HG03039 (cell line): ENCODE measurements at regions not wholly inside any gene's neighbourhood (a gene's known extent, or its start where the extent isn't known, plus 50 kb on each side); places are given as distances from the start of the nearest gene placed in this dataset.
A peak's percentile ranks its signal among the peaks of the same experiment; 100 is the strongest.
"Not testable (repeated sequence)": the region's sequence is repeated elsewhere in the genome, so short reads cannot be mapped to it uniquely, and the experiment has no call there.

ENCODE experiments used
- ATAC-seq: cut with Tn5 transposase; IDR thresholded peaks from one replicate; pipeline ENCODE4 v1.9.1; 2021; ENCODE audit warnings: mild to moderate bottlenecking, moderate library complexity; ENCODE audit not compliant: unreplicated experiment

- ATAC-seq, result no peak
Measured at GRCh38 chr7:32765185-32765584, 126.4 kb downstream of the KBTBD2 start.

- ATAC-seq, result no peak
Measured at GRCh38 chr7:32762925-32763293, 128.7 kb downstream of the KBTBD2 start.

GRCh38 chr7:32762206-32762924 is 129.2 kb downstream of the KBTBD2 start:
- not testable (repeated sequence) for ATAC-seq

- ATAC-seq, result no peak
Measured at GRCh38 chr7:32761451-32762205, 129.9 kb downstream of the KBTBD2 start.

GRCh38 chr7:32760755-32761154 is 130.8 kb downstream of the KBTBD2 start:
- not testable (repeated sequence) for ATAC-seq

GRCh38 chr7:32759859-32760258 is 131.7 kb downstream of the KBTBD2 start:
- ATAC-seq, result not testable (repeated sequence)

GRCh38 chr7:32753872-32754271 is 137.7 kb downstream of the KBTBD2 start:
- ATAC-seq, result not testable (repeated sequence)

GRCh38 chr7:32748337-32748736 is 143.2 kb downstream of the KBTBD2 start:
- ATAC-seq, result not testable (repeated sequence)

- not testable (repeated sequence) for ATAC-seq
Measured at GRCh38 chr7:32747443-32748148, 144.0 kb downstream of the KBTBD2 start.

- ATAC-seq, result not testable (repeated sequence)
Measured at GRCh38 chr7:32741853-32742476, 149.6 kb downstream of the KBTBD2 start.

GRCh38 chr7:32739749-32740148 is 151.8 kb downstream of the KBTBD2 start:
- not testable (repeated sequence) for ATAC-seq

- ATAC-seq, result not testable (repeated sequence)
Measured at GRCh38 chr7:32738390-32738789, 153.2 kb downstream of the KBTBD2 start.

GRCh38 chr7:32732767-32733166 is 158.8 kb downstream of the KBTBD2 start:
- ATAC-seq, result not testable (repeated sequence)

GRCh38 chr7:32729335-32729675 is 162.3 kb downstream of the KBTBD2 start:
- ATAC-seq, result not testable (repeated sequence)

- ATAC-seq, result peak; percentile 75
Measured at GRCh38 chr7:32728412-32729334, 162.9 kb downstream of the KBTBD2 start.

- peak; percentile 59 for ATAC-seq
Measured at GRCh38 chr7:32727483-32728411, 163.8 kb downstream of the KBTBD2 start.

GRCh38 chr7:32722837-32723236 is 168.7 kb downstream of the KBTBD2 start:
- not testable (repeated sequence) for ATAC-seq

GRCh38 chr7:32694182-32694581 is 197.4 kb downstream of the KBTBD2 start:
- ATAC-seq, result no peak
